Posterior cingulate gyrus (tissue), 11 donors: ENCODE measurements at regions not wholly inside any gene's neighbourhood (a gene's known extent, or its start where the extent isn't known, plus 50 kb on each side); places are given as distances from the start of the nearest gene placed in this dataset.

Experiments
- DNase-seq, 10 donors: peaks; one replicate each; pipeline versions ENCODE4 v3.0.0 to v3.0.0-alpha.2; 2020 to 2021; ENCODE audit warnings: mixed read lengths in 3 of 10
- intact Hi-C: fragments of 100-400 bp; cut with DNase I; formaldehyde crosslinking; loops from one replicate; pipeline ENCODE4 v1.15.1; 2023

DNA sequence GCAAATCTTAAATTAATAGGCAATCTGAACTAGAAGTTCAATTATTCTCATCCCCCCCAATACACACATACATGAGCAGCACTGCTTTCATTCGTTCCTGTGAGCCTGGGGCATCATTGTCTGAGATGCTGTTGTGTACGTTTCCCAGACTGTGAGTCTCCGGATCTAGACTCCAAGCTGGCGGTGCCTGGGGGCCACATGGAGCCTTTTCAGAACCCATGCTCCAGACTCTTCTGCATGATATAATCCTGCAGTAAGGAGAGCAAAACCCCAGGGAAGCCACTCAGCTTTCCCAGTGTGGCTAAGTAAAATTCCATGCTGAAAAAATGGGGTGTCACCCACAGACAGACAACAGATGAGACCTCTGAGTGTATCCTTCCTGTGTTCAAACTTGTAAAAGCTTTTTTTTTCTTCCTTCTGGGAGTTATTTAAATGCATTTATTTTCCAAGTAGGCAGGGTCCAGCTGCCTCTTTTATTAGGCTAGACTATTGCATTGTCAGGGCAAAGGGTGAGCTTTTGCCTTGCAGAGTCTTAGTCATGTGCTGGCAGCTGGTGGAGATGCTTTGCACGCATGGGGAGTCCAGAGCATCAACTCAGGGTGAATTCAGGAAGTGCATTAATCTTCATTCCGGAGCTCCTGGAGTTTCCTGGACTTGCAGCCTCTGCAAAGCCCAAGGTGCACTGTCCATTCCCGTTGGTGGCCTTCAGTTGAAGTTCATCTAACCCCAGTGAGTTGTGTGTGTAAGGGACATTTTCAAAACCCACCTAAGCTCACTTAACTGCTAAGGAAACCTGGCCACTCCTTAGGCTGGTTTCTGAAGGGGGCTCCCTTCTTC is 185.7 kb upstream of the ADO start:
- intact Hi-C loops: no loop called here
- DNase-seq: no peak

DNA sequence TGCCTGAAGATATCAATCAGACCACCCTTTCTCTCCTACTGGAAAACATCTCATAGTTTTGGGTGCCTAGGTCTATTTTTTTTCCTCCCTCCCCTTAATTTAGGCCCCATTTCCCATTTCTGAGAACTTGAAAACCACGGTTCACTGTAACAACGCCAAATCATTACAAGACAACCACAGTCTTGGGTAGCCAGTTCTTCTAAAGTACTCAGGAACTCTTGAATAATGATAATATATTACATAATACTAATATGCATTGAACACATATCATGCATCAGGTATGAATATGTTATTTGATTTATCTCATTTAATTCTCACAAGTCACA is 185.1 kb upstream of the ADO start:
- DNase-seq: no peak
- intact Hi-C loops: no loop called here

DNA sequence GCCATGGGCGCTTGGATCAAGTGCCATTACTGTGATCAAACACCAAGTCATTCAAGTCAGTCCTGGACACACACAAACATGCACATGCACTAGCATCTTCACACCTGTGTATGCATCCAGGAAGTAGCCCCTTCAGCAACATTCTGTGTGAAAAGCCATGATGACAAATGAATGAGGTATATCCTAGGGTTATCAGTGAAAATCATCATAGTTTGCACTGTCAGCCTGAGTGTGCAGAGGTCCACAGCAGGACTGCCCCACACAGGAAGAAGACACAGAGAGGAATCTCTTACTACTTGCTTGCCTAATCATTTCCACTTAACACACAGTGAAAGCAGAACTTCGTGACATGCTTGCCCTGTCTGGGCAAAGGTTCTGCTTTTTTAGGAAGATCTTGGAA is 184.0 kb upstream of the ADO start:
- no peak for DNase-seq
- intact Hi-C loops: no loop called here

DNA sequence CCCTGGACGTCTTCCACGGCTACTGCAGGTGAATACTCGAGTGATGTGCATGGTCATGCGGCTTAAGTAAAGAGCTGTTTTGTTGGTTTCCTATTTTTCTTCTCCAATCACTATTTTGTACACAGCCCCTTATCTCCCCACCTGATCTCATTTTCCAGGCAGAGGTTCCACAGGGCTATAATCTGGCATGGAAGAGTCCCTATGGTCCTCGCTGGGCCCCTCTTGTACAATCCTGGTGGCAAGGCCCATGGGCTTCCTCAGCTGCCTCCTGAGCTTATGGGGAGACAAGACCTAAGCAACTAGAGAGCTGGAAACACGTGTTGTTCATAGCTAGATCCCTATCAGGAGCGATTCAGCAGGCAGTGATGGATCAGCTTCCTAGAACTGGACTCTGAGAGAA is 181.3 kb upstream of the ADO start:
- DNase-seq: no peak

DNA sequence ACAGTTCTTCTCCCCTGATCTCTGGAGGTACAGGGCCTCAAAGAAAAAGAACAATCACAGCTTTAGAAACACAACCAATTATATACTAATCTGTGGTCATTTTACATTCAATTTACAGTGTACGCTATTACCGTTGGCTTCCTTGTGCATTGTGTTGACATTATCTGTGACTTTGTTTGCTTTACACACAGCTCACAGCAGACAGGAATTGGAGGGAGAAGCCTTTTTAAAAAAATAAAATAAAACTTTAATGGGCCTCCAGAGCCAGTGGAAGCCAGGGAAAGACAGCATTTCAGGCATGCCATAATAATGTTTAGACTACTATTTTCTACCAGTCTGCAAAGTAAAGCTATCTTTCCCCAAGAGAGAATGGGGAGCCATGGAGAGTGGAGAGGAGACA is 179.0 kb upstream of the ADO start:
- intact Hi-C loops: no loop called here
- DNase-seq: no peak

More for the DNA sequence above, 181.3 kb upstream of the ADO start:
- intact Hi-C loops: no loop called here

DNA sequence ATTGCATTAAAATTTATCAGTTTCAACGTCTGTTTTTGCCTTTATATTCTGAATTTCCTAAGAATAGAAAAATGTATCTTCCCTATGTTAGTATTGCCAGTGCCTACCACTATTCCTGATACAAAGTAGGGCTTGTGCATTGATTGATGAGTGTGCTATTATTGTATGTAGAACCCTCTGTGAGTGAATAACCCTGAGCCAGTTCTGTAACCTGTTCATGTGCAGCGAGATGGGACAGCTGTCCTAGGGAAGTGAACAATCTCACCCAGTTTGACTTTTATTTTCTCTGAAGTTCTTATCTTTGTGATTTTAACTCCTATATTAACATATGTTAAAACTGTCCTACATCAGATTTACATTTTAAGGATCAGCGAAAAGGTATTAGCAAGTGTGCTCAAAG is 178.4 kb upstream of the ADO start:
- intact Hi-C loops: no loop called here
- no peak for DNase-seq

DNA sequence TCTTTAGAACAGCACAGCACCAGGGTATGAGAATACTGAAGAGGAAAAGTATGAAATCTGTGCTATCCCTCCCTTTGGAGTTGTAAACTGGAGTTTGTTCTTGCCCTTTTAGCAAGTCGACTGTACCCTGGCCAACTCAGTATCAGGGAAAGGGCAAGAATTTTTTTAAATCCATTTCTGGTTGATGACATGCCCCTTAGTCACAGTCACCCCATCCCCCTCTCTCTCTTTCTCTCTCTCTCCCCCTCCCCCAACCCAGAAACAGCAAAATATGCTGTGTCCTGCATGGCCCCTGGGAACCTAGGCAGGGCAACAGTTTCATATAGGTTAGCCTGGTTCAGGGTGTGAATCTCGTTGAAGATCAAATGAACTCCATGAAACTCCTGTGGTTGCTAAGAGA is 177.7 kb upstream of the ADO start:
- DNase-seq: no peak
- intact Hi-C loops: no loop called here

DNA sequence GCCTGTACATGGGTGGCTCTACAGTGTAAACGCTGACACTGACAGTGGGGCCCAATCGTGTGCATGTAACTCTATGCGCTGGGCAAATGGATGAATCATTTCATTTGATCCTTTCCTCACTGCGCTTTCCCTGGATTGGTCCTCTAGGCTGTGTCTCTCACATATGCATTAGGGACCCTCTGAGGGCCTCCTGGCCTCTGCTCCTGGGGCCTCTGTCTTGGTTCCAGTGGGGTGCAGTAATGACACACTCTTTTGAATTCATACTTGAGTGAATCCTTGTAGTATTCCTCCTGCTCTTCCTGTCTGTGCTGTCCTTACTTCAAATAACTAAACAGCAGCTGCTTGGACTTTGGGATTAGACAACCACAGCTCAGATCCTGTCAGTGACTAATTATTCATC is 176.5 kb upstream of the ADO start:
- no peak for DNase-seq
- intact Hi-C loops: no loop called here

DNA sequence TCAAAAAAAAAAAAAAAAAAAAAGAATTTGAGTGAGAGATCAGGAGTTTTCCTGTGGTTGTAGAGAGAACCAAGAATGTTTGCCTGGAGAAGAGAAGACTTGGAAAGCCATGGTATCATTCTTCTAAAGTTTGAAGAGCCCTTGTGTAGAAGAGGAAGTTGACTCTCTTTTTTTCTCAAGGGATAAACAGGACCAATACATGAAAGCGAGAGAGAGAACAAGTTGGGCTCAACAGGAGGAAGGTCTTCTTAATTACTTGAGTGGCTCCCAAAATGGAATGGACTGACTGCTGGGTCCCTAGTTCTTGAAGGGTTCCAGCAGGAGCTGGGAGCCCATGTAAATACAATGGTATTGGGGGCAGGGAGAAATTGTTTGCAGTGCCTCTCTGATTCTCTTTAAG is 173.3 kb upstream of the ADO start:
- DNase-seq: no peak
- intact Hi-C loops: no loop called here

DNA sequence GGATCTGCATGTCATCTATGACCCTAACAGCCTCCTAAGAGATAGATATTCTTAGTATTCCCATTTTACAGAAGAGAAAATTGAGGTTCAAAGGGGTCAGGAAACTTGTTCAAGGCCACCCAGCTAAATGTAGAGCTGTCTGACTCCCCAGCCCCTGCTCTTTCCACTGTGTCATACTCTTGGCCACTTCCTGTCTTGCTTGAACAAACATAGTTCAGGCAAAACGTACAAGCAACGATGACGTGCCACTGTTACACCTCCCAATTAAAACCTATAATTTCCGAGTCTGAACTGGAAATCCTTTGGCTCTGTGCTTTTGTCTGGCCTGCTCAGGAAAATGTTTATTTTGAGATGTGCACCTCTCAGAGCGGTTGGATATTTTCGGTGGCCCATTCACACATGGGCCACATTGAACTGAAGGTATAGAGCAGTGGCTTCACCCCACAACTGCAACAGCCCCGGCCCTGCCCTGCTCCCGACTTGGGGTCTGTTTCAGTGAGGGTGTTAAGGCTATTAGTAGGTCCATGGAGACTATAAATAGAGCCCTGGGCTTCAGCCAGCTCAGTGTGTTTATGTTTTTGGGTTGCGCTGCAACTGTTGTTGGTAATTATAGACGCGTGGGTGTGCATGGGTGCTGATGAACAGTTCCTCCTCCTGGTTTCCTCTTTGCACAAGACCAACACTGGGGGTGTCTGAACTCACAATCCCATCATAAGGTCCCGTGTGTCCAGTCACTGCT is 172.3 kb upstream of the ADO start:
- DNase-seq: peak in 1 of 10 donors; percentile 49
- intact Hi-C loops: no loop called here

DNA sequence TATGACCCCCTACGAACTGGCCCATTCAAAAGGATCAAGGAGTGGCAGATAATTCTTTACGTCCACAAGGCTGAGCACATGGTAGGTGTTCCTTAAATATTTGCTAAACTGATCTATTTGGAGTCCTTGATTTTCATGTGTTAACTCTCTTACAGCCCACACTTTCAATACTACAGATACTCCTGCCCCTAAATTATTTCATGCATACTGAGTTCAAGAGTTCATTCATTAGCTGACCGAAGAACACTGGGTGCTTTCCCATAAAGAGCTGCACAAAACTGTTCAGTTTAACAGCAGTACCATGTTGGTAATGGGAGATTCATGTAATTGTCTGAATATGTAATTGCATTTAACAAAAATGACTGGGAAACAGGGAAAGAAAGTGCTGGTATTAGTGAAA is 170.5 kb upstream of the ADO start:
- DNase-seq: no peak
- intact Hi-C loops: no loop called here

DNA sequence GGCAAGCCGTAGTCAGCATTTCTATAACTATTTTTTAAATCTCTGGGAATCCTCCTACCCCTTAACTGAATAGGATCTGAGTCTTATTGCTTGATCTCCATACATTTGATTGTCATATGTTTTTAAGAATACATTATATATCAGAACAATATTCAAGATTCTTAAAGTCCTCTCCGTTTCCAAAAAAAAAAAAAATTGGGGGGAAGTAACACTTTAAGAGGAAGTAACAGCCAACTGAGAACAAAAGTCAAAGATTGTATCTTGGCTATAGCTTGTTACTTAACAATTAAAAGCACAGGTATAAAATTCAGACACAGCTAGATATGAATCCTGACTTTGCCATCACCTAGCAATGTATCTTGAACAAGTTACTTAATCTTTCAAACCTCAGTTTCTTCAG is 169.9 kb upstream of the ADO start:
- DNase-seq: no peak
- intact Hi-C loops: no loop called here

DNA sequence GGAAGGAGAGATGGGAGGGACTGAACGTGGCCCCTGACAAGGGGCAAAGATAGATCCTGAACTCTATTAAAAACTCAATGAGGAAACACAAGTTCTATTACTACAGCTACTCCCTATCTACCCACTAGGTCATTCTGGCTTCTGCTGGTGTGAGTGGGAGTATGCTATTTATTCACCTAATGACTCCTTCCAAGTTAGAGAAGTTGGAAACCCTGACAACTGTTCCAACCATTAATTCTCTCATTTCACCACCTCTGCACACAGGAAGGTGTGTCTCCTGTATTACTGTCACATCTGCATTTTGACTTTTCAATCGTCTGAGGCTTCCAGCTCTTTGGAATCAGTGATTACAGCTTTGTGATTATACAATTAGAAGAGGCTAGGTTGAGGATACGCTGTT is 169.4 kb upstream of the ADO start:
- intact Hi-C loops: no loop called here
- no peak for DNase-seq

DNA sequence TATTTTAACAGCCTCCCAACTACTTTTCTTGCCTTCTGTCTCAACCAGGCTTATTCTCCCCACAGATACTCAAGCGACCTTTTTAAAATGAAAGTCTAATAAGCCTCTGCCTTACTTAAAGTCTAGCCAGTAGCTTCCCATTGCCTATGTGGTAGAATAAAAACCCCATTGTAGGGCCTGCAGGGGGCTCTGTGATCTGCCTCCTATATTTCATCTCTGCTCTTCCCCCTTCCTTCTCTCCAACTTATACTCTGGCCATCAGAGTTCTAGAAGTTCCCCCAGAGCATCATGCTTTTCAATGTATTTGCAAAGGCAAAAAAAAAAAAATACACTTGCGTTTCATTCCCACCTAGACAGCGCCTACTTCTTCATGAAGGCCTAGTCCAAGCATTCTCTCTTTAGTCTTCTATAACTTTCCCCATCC is 167.7 kb upstream of the ADO start:
- no peak for DNase-seq
- intact Hi-C loops: no loop called here

DNA sequence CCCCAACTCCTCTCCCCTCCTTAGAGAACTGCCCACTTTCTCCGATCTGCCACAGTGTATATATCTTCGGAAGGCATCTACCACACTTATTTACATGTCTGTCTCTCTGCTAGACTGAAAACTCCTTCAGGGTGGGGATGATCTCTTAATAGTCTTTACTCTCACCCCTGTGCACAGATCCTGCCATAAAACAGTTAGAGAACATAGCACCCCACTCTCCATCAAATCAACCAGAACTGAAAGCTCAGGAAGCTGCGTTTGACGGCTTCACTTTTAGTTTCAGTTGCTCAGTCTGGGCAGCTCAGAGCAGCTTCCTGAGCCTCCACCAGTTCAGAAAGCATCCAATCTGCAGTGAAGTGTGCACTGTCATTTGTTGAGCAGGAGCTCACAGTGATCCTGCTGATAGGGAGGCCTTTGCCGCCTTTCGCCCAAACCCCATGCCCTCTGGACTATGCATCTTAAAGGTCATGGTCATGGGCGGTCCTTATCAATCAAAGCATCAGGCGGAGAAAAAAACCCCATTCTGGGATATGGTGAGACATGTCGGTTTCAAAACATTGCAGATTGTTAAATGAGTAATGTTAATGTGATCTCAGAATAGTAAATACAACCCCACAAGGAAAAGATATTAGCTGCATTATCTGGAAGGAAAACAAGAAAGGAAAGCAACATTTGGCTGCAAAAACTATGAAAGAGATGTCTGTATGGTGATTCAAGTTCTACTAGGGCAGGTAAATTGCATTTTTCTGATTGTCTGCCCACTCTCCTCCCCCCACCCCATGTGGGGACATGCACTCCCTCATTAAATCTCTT is 167.1 kb upstream of the ADO start:
- DNase-seq: no peak
- intact Hi-C loops: no loop called here

DNA sequence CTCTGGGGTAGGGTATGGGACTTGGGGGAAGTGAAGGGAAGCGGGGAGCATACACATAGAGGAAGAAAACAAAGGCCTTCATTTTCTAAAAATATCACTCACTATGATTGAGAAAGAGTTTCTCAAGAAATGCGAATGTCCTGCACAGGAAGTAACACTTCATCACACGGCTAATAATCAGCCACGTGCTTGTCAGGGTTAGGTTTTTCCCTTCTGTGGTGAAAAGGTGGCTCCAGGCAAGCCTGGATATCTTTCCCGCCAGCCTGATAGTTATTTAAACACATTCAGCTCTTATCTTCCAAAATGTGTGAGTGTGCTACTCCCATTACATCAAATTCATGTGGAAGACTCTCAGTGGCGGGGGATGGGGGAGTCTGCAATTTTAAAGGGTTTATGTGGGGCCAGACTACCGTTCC is 166.4 kb upstream of the ADO start:
- intact Hi-C loops: no loop called here
- peak in 1 of 10 donors; percentile 26 for DNase-seq

DNA sequence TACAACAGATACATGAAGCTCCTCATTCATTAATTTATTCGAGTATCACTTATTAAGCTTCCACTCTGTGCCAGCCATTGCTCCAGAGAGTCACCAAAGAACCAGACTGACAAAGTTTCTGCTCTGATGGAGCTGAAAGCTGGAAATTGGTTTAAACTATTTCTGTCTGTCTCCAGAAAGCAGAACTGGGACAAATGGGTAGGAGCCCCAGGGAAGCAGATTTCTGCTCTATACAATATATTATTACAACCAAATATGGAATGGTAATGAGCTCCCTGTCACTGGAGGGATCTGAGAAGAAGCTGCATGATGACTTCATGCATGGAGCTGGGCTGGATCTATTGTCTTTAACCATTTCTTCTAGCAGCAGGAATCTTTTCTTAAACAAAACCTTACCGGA is 165.4 kb upstream of the ADO start:
- intact Hi-C loops: no loop called here
- DNase-seq: no peak

DNA sequence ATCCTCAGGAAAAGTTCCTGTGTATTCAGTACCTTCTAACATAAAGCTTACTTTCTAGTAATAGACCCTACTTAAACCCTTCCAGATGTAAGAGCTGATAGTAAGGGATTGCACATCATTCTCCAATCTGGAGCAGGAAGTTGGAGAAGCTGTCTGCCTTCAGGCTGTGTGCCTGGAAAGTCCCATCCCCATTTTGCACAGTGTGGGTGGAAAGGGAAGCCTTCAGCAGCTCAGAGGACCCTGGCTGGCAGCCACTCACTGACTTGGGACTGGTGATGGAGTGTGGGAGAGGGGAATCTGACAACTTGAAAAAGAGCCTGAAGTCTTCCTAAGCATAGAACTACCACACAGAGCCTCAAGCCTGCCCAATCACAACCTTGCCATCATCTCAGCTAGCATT is 164.1 kb upstream of the ADO start:
- peak in 4 of 10 donors; percentile 30 to 80 (median 62) for DNase-seq

DNA sequence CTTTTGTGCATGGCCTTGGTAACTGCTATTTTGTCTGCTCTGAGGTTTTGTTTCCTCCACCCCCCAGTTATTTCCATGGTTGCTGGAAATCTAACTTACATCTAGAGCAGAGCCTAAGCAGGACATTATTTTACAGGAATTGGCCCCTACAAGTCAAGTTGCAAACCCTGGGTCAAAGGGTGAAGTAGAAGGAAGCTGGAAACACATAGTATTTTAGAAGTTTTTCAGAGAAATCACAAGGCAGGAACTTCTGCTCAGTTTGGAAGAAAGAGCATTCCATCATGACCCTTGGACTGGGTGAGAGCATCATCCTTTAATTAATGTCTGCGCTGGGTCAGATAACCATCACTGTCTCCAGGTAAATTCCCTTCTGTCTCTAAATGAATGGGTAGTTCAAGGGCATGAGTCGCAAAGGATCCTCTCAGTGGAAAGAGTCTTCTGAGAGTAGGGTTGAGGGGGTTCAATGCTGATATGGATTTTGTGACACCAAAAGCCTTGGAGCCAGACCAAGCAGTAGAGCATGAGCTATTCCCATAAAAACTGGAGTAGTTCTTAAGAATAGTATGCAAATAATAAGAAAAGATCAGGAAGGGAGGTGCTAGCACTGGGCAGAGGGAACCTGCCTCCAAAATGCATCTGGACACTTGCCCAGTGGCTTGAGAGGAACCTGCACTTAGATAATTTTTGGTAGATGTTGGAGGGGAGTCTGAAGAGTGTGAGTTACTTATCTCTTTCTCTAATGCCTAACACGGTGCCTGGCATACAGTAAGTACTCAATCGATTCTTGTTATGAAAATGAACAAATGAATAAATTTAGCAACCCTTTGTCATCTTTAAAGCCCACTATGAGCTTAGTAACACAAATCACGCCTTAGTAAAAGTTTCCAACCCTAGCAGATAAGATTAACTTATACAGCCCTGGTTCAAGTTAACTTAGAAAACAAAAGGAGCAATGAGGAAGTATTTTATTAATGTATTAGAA is 160.6 kb upstream of the ADO start:
- intact Hi-C loops: no loop called here
- DNase-seq: no peak

More for the DNA sequence above, 164.1 kb upstream of the ADO start:
- intact Hi-C loops: no loop called here

DNA sequence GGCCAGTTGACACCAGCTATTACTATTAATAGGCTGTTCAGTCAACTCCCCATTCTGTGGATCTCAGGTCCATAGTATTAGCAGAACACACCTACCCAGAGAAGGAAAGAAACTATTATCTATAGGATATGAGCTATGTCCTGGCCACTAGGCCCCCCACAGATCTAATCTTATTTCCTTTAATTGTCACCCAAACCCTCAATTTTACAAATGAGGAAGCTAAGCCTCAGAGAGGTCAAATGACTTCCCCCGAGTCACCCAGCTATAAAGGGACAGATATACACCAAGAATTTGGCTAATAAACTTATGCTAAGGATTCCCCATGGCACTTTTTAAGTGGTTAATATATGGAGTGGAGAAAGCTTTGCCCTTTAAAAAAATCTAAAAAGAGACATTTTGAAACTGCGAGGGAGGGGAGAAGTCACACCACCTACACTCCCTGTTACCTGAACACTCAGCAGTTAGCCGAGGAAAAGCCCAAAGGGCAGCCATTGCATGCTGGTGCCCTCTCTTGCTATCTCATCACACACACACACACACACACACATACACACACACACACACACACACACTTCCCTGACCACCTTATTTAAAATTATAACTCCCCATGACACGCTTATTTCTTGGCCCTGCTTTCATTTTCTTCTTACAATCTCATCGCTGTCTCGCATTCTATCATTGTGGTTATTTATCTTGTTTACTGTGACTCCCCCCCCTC is 157.0 kb upstream of the ADO start:
- DNase-seq: no peak
- intact Hi-C loops: no loop called here
